Vagina (tissue), 2 donors: ENCODE measurements at regions not wholly inside any gene's neighbourhood (a gene's known extent, or its start where the extent isn't known, plus 50 kb on each side); places are given as distances from the start of the nearest gene placed in this dataset.

ENCODE experiments used
- DNase-seq, 2 donors: peaks; one replicate each; pipeline ENCODE4 v3.0.0-alpha.2; 2017; ENCODE audit errors: extremely low spot score in 2 of 2
- H3K27ac ChIP-seq: fragments of 200-600 bp; sonication (generic); one replicate; pipeline ENCODE4 v1.5.1; 2019
- H3K27me3 ChIP-seq: fragments of 200-600 bp; sonication (generic); one replicate; pipeline ENCODE4 v1.5.1; 2019
- H3K36me3 ChIP-seq, 2 donors: fragments of 200-600 bp; sonication (generic); one replicate each; pipeline ENCODE4 v1.5.1; 2017 to 2019
- H3K4me1 ChIP-seq: fragments of 200-600 bp; sonication (generic); one replicate; pipeline ENCODE4 v1.5.1; 2019
- H3K4me3 ChIP-seq, 2 donors: fragments of 200-600 bp; sonication (generic); 1 replicate in 1 of 2; 2 replicates in 1 of 2; pipeline ENCODE4 v1.5.1; 2016 to 2019
- H3K9me3 ChIP-seq: fragments of 200-600 bp; sonication (generic); one replicate; pipeline ENCODE4 v1.5.1; 2019
- POLR2A ChIP-seq, 2 donors: fragments of 450-650 bp; IDR thresholded peaks; one replicate each; pipeline ENCODE4 v1.6.1; 2017; ENCODE audit warnings: antibody characterized with exemption in 2 of 2, mild to moderate bottlenecking in 2 of 2, moderate library complexity in 2 of 2
- POLR2AphosphoS5 ChIP-seq, 2 donors: sonication (generic); formaldehyde crosslinking; IDR thresholded peaks; one replicate each; pipeline ENCODE4 v1.9.0; 2017; ENCODE audit warnings: antibody characterized with exemption in 2 of 2, mild to moderate bottlenecking in 2 of 2, low read depth in 1 of 2; ENCODE audit not compliant: insufficient read depth in 1 of 2
- intact Hi-C: fragments of 100-400 bp; cut with DNase I; formaldehyde crosslinking; loops from one replicate; pipeline ENCODE4 v1.15.1; 2023
- TF ChIP-seq, protein P1 (sequence below), 3 experiments: fragments of 450-650 bp in 2 of 3; fragments of 200-600 bp in 1 of 3; sonication (generic) in 1 of 3; IDR thresholded peaks; one replicate each; pipeline ENCODE4 v1.5.1; 2017 to 2019; ENCODE audit warnings: antibody characterized with exemption in 3 of 3, mild to moderate bottlenecking in 2 of 3, moderate library complexity in 2 of 3

DNA sequence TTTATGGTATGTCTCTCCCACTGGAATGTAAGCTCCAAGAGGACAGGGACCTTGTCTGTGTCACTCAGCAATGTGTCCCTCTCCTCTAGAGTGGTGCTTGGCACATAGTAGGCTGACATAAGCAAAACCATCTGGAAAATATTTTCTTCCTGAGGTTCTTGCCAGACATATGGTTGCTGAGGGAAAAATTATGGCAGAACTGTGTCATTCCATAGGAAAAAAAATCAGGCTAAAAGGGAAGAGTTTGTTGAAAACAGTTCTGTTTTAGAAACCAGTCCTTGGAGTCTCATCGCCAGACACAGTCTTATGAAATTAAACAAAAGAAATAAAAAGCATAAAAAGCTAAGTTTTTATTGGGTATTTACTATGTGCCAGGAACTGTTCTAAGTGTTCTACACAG lies 60.9 kb downstream of the RTL9 start:
- no peaks in the 10 kb centered on the region for H3K4me1 ChIP-seq
- no peaks in the 10 kb centered on the region for H3K9me3 ChIP-seq
- H3K4me3 ChIP-seq: no peak overlapping the region
- H3K27me3 ChIP-seq: no peaks in the 10 kb centered on the region
- intact Hi-C loops: no loop called here
- no peak overlapping the region for H3K27ac ChIP-seq
- H3K36me3 ChIP-seq: no peaks in the 10 kb centered on the region
- TF ChIP-seq, protein P1, sequence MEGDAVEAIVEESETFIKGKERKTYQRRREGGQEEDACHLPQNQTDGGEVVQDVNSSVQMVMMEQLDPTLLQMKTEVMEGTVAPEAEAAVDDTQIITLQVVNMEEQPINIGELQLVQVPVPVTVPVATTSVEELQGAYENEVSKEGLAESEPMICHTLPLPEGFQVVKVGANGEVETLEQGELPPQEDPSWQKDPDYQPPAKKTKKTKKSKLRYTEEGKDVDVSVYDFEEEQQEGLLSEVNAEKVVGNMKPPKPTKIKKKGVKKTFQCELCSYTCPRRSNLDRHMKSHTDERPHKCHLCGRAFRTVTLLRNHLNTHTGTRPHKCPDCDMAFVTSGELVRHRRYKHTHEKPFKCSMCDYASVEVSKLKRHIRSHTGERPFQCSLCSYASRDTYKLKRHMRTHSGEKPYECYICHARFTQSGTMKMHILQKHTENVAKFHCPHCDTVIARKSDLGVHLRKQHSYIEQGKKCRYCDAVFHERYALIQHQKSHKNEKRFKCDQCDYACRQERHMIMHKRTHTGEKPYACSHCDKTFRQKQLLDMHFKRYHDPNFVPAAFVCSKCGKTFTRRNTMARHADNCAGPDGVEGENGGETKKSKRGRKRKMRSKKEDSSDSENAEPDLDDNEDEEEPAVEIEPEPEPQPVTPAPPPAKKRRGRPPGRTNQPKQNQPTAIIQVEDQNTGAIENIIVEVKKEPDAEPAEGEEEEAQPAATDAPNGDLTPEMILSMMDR (IDR thresholded peaks at IDR 0.05): no peak
- no peak for TF ChIP-seq POLR2A (IDR thresholded peaks at IDR 0.05)
- TF ChIP-seq POLR2AphosphoS5 (IDR thresholded peaks at IDR 0.05; ENCODE audit: insufficient read depth in 1 of 2, low read depth in 1 of 2): no peak
- no peak for DNase-seq

DNA sequence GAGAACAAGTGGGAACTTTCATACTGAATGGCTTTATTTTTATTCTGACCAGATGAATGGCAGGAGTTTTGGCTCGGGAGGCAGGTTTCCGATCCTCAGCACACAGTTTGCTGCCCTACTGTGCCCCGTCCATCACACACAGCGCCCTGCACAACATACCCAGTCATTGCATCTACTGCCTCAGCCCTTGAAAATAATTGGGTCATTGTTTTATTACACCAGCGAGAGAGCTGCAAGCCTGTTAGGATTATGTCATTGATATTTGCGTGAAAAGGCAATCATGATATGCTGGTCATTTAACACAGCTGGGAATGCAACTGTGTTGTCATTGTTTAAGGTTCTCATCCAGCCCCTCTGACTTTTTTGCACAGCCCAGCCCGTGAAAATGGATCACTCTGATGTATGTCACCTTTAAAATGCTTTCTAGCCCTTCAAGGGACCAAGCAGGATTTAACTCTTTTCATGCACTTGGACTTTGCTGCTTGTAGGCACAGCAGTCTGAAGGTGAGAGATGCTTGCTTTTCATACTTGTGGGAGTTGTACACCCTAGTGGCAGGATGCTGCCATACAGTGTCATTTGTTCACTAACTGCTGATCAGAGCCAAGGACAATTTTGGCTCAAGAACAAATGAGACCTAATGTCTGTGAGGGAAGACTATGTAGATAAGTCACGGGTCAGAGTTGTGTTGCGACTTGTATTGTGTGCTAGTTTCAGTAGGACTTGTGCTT lies 62.3 kb downstream of the RTL9 start:
- DNase-seq: no peak
- Histone ChIP-seq H3K9me3 (no peaks in the 10 kb centered on the region), H3K36me3 (no peaks in the 10 kb centered on the region), H3K4me1 (no peaks in the 10 kb centered on the region), H3K4me3 (no peak overlapping the region), H3K27ac (no peak overlapping the region), H3K27me3 (no peaks in the 10 kb centered on the region)
- TF ChIP-seq, protein P1 (IDR thresholded peaks at IDR 0.05): no peak
- no peak for TF ChIP-seq POLR2A (IDR thresholded peaks at IDR 0.05)
- TF ChIP-seq POLR2AphosphoS5 (IDR thresholded peaks at IDR 0.05; ENCODE audit: insufficient read depth in 1 of 2, low read depth in 1 of 2): no peak
- intact Hi-C loops: no loop called here

DNA sequence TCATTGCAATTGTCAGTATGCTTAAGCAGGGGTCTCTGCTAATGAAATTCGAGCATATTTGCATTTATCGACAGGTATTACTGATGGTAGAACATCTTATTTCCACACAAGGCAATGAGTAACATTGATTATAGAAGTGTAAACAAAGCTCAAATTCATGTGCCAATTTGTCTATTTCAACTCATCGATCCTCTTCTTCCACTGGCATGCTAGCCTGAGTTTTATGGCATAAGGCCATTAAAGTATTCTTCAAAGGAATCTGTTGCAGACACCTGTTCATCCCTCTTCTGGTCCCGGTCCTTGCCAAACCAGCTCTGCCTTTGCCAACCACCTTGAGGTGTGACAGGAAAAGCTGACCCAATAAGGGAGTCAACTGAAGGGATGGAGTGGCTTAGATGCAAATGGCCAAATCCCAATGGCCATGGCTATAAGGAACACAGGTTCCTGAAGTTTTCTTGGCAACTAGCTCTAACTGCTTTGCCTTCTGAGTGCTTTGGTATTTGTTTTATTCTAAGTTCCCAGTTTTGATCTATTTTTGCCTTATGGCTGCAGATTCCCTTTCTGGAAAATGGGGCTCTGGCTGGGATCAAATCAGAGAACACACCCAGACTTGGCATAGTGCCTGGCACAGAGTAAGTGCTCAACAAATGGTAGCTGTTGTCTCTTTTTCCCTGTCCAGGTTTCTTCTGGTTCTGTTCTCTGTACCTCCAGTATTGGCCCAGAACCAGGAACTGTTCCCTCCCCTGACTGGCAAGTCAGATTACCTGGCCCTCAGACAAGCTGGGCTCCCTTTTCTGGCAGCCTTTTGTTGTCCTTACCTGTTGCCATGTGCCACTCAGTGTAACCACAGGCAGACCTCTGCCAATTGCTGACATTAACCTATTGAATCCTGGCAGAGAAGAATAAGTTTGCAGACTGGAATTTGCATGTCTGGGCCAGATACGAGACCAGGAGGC lies 63.1 kb downstream of the RTL9 start:
- TF ChIP-seq POLR2A (IDR thresholded peaks at IDR 0.05): no peak
- no peak for TF ChIP-seq POLR2AphosphoS5 (IDR thresholded peaks at IDR 0.05; ENCODE audit: insufficient read depth in 1 of 2, low read depth in 1 of 2)
- TF ChIP-seq, protein P1 (IDR thresholded peaks at IDR 0.05): no peak
- no peaks in the 10 kb centered on the region for H3K27me3 ChIP-seq
- no peak overlapping the region for H3K27ac ChIP-seq
- DNase-seq: no peak
- H3K4me3 ChIP-seq: no peak overlapping the region
- H3K9me3 ChIP-seq: no peaks in the 10 kb centered on the region
- H3K36me3 ChIP-seq: no peaks in the 10 kb centered on the region
- intact Hi-C loops: no loop called here
- H3K4me1 ChIP-seq: no peaks in the 10 kb centered on the region

DNA sequence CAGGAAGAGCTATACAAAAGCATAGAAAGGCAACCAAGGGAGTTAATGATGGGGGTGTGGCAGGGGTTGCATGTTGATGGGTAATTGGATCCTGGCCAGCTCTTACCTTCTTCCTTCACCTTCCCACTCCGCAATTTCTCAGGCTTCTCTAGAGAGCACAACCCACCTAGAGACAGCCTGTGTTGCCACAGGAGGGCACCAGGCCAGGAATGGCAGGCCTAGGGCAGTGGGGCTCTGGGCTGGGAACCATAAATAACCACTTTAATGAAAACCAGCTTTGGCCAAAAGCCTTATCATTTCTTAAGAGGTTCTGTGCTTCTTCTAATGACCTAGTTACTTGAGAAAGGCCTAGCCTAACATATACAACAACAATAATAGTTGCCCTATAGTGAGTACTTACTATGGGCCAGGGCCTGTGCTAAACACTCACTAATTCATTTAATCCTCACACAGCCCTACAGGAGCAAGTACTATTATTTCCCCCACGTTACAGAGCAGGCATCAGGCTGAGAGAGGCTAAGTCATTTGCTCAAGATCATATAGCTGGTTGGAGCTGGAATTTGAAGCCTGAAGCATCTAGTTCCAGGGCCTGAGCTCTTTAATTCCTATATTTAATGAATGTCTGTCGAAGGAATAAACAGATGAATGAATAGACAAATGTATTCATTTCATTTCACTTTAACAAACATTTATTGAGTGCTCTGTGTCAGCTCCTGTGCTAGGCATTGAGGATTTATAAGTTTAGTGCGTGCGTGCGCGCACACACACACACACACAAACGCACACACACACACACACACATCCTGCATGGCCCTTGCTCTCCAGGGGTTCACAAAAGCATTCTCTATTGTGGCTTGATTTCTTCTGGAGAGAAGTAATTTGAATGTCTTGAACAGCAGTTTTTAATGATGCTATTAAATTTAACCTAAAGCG lies 66.8 kb downstream of the RTL9 start:
- H3K27me3 ChIP-seq: no peaks in the 10 kb centered on the region
- H3K27ac ChIP-seq: no peak overlapping the region
- no peaks in the 10 kb centered on the region for H3K4me1 ChIP-seq
- DNase-seq: no peak
- no peaks in the 10 kb centered on the region for H3K36me3 ChIP-seq
- H3K4me3 ChIP-seq: no peak overlapping the region
- no peaks in the 10 kb centered on the region for H3K9me3 ChIP-seq
- intact Hi-C loops: no loop called here
- TF ChIP-seq, protein P1 (IDR thresholded peaks at IDR 0.05): no peak
- TF ChIP-seq POLR2AphosphoS5 (IDR thresholded peaks at IDR 0.05; ENCODE audit: insufficient read depth in 1 of 2, low read depth in 1 of 2) (no peak), POLR2A (IDR thresholded peaks at IDR 0.05) (no peak)
